Activated T-helper 17 cell treated with anti-CD3 and anti-CD28 coated beads, Interleukin-2, amount 50 U/mL, for 72 hours (primary cell): ENCODE measurements at regions not wholly inside any gene's neighbourhood (a gene's known extent, or its start where the extent isn't known, plus 50 kb on each side); places are given as distances from the start of the nearest gene placed in this dataset.
"Not testable (repeated sequence)": the region's sequence is repeated elsewhere in the genome, so short reads cannot be mapped to it uniquely, and the experiment has no call there.

Source experiments
- ATAC-seq: fragments of 150-1000 bp; cut with Tn5 transposase; replicated peaks from 2 replicates; pipeline ENCODE4 v1.10.0; 2021; ENCODE audit warnings: mild to moderate bottlenecking, moderate library complexity
- H3K27ac Mint-ChIP-seq: one replicate; pipeline ENCODE4 v1.8.0; 2022; ENCODE audit warnings: mixed read lengths
- H3K27me3 Mint-ChIP-seq: one replicate; pipeline ENCODE4 v1.8.0; 2022; ENCODE audit warnings: mixed read lengths
- H3K36me3 Mint-ChIP-seq: one replicate; pipeline ENCODE4 v1.8.0; 2022; ENCODE audit warnings: low read depth, mild to moderate bottlenecking, mixed read lengths
- H3K4me1 Mint-ChIP-seq: one replicate; pipeline ENCODE4 v1.8.0; 2022; ENCODE audit warnings: mixed read lengths
- H3K4me3 Mint-ChIP-seq: one replicate; pipeline ENCODE4 v1.8.0; 2022; ENCODE audit warnings: mild to moderate bottlenecking, mixed read lengths
- H3K9me3 Mint-ChIP-seq: one replicate; pipeline ENCODE4 v1.8.0; 2022; ENCODE audit warnings: mixed read lengths

GRCh38 chr20:55635870-55636269 is 369.4 kb downstream of the CBLN4 start:
- Mint-ChIP-seq H3K9me3 (peaks cover 9% of the 10 kb centered on the region), H3K27me3 (no peaks in the 10 kb centered on the region), H3K4me3 (no peak overlapping the region), H3K4me1 (no peaks in the 10 kb centered on the region), H3K27ac (no peak overlapping the region), H3K36me3 (no peaks in the 10 kb centered on the region)
- ATAC-seq: no peak

- H3K4me1 Mint-ChIP-seq: no peaks in the 10 kb centered on the region
- H3K9me3 Mint-ChIP-seq: peaks cover 11% of the 10 kb centered on the region
- no peak overlapping the region for H3K4me3 Mint-ChIP-seq
- H3K27ac Mint-ChIP-seq: no peak overlapping the region
- no peaks in the 10 kb centered on the region for H3K36me3 Mint-ChIP-seq
- no peak for ATAC-seq
- no peaks in the 10 kb centered on the region for H3K27me3 Mint-ChIP-seq
Measured at GRCh38 chr20:55632592-55632991, 372.7 kb downstream of the CBLN4 start.

GRCh38 chr20:55629143-55629542 is 376.2 kb downstream of the CBLN4 start:
- not testable (repeated sequence) for H3K4me3 Mint-ChIP-seq, H3K9me3 Mint-ChIP-seq, H3K27ac Mint-ChIP-seq, H3K36me3 Mint-ChIP-seq, ATAC-seq, H3K27me3 Mint-ChIP-seq, H3K4me1 Mint-ChIP-seq

- no peaks in the 10 kb centered on the region for H3K27me3 Mint-ChIP-seq
- no peaks in the 10 kb centered on the region for H3K36me3 Mint-ChIP-seq
- H3K4me3 Mint-ChIP-seq: no peak overlapping the region
- no peaks in the 10 kb centered on the region for H3K4me1 Mint-ChIP-seq
- no peak overlapping the region for H3K27ac Mint-ChIP-seq
- no peak for ATAC-seq
- H3K9me3 Mint-ChIP-seq: peaks cover 11% of the 10 kb centered on the region
Measured at GRCh38 chr20:55626716-55627115, 378.6 kb downstream of the CBLN4 start.

GRCh38 chr20:55616367-55616766 is 389.0 kb downstream of the CBLN4 start:
- Mint-ChIP-seq H3K36me3 (no peaks in the 10 kb centered on the region), H3K9me3 (peaks cover 7% of the 10 kb centered on the region), H3K27me3 (no peaks in the 10 kb centered on the region), H3K4me3 (no peak overlapping the region), H3K27ac (no peak overlapping the region), H3K4me1 (no peaks in the 10 kb centered on the region)
- no peak for ATAC-seq

GRCh38 chr20:55615818-55616217 is 389.5 kb downstream of the CBLN4 start:
- Mint-ChIP-seq H3K4me1 (no peaks in the 10 kb centered on the region), H3K4me3 (no peak overlapping the region), H3K27ac (no peak overlapping the region), H3K9me3 (peaks cover 12% of the 10 kb centered on the region), H3K27me3 (no peaks in the 10 kb centered on the region), H3K36me3 (no peaks in the 10 kb centered on the region)
- ATAC-seq: no peak

GRCh38 chr20:55614220-55614757 is 391.0 kb downstream of the CBLN4 start:
- H3K27me3 Mint-ChIP-seq: no peaks in the 10 kb centered on the region

GRCh38 chr20:55610756-55611155 is 394.6 kb downstream of the CBLN4 start:
- Mint-ChIP-seq H3K27me3 (no peaks in the 10 kb centered on the region), H3K9me3 (peaks cover 15% of the 10 kb centered on the region), H3K4me3 (no peak overlapping the region), H3K36me3 (no peaks in the 10 kb centered on the region), H3K27ac (no peak overlapping the region), H3K4me1 (no peaks in the 10 kb centered on the region)
- ATAC-seq: no peak

More at GRCh38 chr20:55614220-55614757, 391.0 kb downstream of the CBLN4 start:
- no peak overlapping the region for H3K4me3 Mint-ChIP-seq
- ATAC-seq: no peak
- H3K27ac Mint-ChIP-seq: no peak overlapping the region
- H3K36me3 Mint-ChIP-seq: no peaks in the 10 kb centered on the region
- H3K4me1 Mint-ChIP-seq: no peaks in the 10 kb centered on the region
- peaks cover 9% of the 10 kb centered on the region for H3K9me3 Mint-ChIP-seq

- no peak overlapping the region for H3K27ac Mint-ChIP-seq
- no peaks in the 10 kb centered on the region for H3K36me3 Mint-ChIP-seq
- no peak for ATAC-seq
- peaks cover 13% of the 10 kb centered on the region for H3K9me3 Mint-ChIP-seq
- no peaks in the 10 kb centered on the region for H3K27me3 Mint-ChIP-seq
- no peak overlapping the region for H3K4me3 Mint-ChIP-seq
- no peaks in the 10 kb centered on the region for H3K4me1 Mint-ChIP-seq
Measured at GRCh38 chr20:55605594-55605993, 399.7 kb downstream of the CBLN4 start.

GRCh38 chr20:55597526-55597925 is 407.8 kb downstream of the CBLN4 start:
- Mint-ChIP-seq H3K36me3 (no peaks in the 10 kb centered on the region), H3K4me1 (no peaks in the 10 kb centered on the region), H3K9me3 (peaks cover 3% of the 10 kb centered on the region), H3K27me3 (no peaks in the 10 kb centered on the region), H3K4me3 (no peak overlapping the region), H3K27ac (no peak overlapping the region)
- no peak for ATAC-seq

- Mint-ChIP-seq H3K27ac (no peak overlapping the region), H3K4me3 (no peak overlapping the region), H3K36me3 (no peaks in the 10 kb centered on the region), H3K4me1 (no peaks in the 10 kb centered on the region), H3K27me3 (no peaks in the 10 kb centered on the region), H3K9me3 (peaks cover 3% of the 10 kb centered on the region)
- no peak for ATAC-seq
Measured at GRCh38 chr20:55596431-55596830, 408.9 kb downstream of the CBLN4 start.

GRCh38 chr20:55592866-55593265 is 412.5 kb downstream of the CBLN4 start:
- ATAC-seq: no peak
- Mint-ChIP-seq H3K27me3 (no peaks in the 10 kb centered on the region), H3K27ac (no peak overlapping the region), H3K4me3 (no peak overlapping the region), H3K4me1 (no peaks in the 10 kb centered on the region), H3K36me3 (no peaks in the 10 kb centered on the region), H3K9me3 (peaks cover 3% of the 10 kb centered on the region)

GRCh38 chr20:55586610-55587009 is 418.7 kb downstream of the CBLN4 start:
- ATAC-seq: no peak
- H3K27ac Mint-ChIP-seq: no peak overlapping the region
- peaks cover 3% of the 10 kb centered on the region for H3K9me3 Mint-ChIP-seq
- no peaks in the 10 kb centered on the region for H3K4me1 Mint-ChIP-seq
- H3K4me3 Mint-ChIP-seq: no peak overlapping the region
- H3K36me3 Mint-ChIP-seq: no peaks in the 10 kb centered on the region
- H3K27me3 Mint-ChIP-seq: no peaks in the 10 kb centered on the region

- Mint-ChIP-seq H3K36me3 (no peaks in the 10 kb centered on the region), H3K4me3 (no peak overlapping the region), H3K27me3 (no peaks in the 10 kb centered on the region), H3K9me3 (no peaks in the 10 kb centered on the region), H3K4me1 (no peaks in the 10 kb centered on the region), H3K27ac (no peak overlapping the region)
- ATAC-seq: no peak
Measured at GRCh38 chr20:55584964-55585363, 420.4 kb downstream of the CBLN4 start.

GRCh38 chr20:55584307-55584706 is 421.0 kb downstream of the CBLN4 start:
- no peaks in the 10 kb centered on the region for H3K4me1 Mint-ChIP-seq
- H3K27ac Mint-ChIP-seq: no peak overlapping the region
- no peaks in the 10 kb centered on the region for H3K27me3 Mint-ChIP-seq
- H3K36me3 Mint-ChIP-seq: no peaks in the 10 kb centered on the region
- ATAC-seq: no peak
- no peak overlapping the region for H3K4me3 Mint-ChIP-seq
- H3K9me3 Mint-ChIP-seq: no peaks in the 10 kb centered on the region

GRCh38 chr20:55583036-55583435 is 422.3 kb downstream of the CBLN4 start:
- Mint-ChIP-seq H3K4me3 (no peak overlapping the region), H3K27me3 (no peaks in the 10 kb centered on the region)
- ATAC-seq: no peak

More at GRCh38 chr20:55583036-55583435, 422.3 kb downstream of the CBLN4 start:
- Mint-ChIP-seq H3K4me1 (no peaks in the 10 kb centered on the region), H3K9me3 (no peaks in the 10 kb centered on the region), H3K27ac (no peak overlapping the region), H3K36me3 (no peaks in the 10 kb centered on the region)
